H1 (cell line): ENCODE measurements at regions not wholly inside any gene's neighbourhood (a gene's known extent, or its start where the extent isn't known, plus 50 kb on each side); places are given as distances from the start of the nearest gene placed in this dataset.

Experiments
- CTCF ChIA-PET: fragments of 300-600 bp; sonication (Branson Sonifier 250); formaldehyde crosslinking; loops from one replicate; lab custom pipeline; 2021; ENCODE audit not compliant: partially characterized antibody; lab: Charles Lee
- POLR2A ChIA-PET: fragments of 300-600 bp; sonication (Branson Sonifier 250); formaldehyde crosslinking; loops from one replicate; lab custom pipeline; 2021; ENCODE audit warnings: inconsistent platforms; ENCODE audit not compliant: partially characterized antibody; lab: Charles Lee
- DNase-seq, 2 experiments: peaks; one replicate each; pipeline versions ENCODE4 v3.0.0 to v3.0.0-alpha.2; 2010 to 2022; ENCODE audit warnings: low spot score in 2 of 2, low read depth in 1 of 2, mixed read lengths in 1 of 2
- FAIRE-seq: peaks from 2 replicates; lab custom pipeline; 2011; peaks lifted over from hg19 to GRCh38; lab: Jason Lieb, UNC
- H2AFZ ChIP-seq: 2 replicates; pipeline ENCODE4 v1.8.1; 2012; ENCODE audit warnings: low read length, inconsistent platforms
- H2AK5ac ChIP-seq: 2 replicates; pipeline ENCODE4 v1.6.1; 2013; ENCODE audit warnings: low read depth, low read length
- H2BK120ac ChIP-seq: replicated peaks from 2 replicates; pipeline ENCODE3; 2013; ENCODE audit warnings: low read depth, low read length, inconsistent platforms
- H2BK12ac ChIP-seq: 2 replicates; pipeline ENCODE4 v1.6.1; 2013; ENCODE audit warnings: low read depth, low read length
- H2BK15ac ChIP-seq: 2 replicates; pipeline ENCODE4 v1.6.1; 2013; ENCODE audit warnings: low read length
- H2BK20ac ChIP-seq: 2 replicates; pipeline ENCODE4 v1.6.1; 2013; ENCODE audit warnings: low read length
- H2BK5ac ChIP-seq: 2 replicates; pipeline ENCODE4 v1.6.1; 2013; ENCODE audit warnings: low read depth, low read length
- H3K14ac ChIP-seq: 2 replicates; pipeline ENCODE4 v1.6.1; 2013; ENCODE audit warnings: inconsistent platforms; ENCODE audit not compliant: insufficient read length
- H3K18ac ChIP-seq: 2 replicates; pipeline ENCODE4 v1.6.1; 2013; ENCODE audit warnings: low read length; ENCODE audit errors: extremely low read depth
- H3K23ac ChIP-seq: 2 replicates; pipeline ENCODE4 v1.6.1; 2013; ENCODE audit warnings: inconsistent platforms; ENCODE audit not compliant: insufficient read length
- H3K23me2 ChIP-seq: 2 replicates; pipeline ENCODE4 v1.6.1; 2013; ENCODE audit warnings: low read depth, low read length
- H3K27ac ChIP-seq: 2 replicates; pipeline ENCODE4 v1.6.1; 2011; ENCODE audit warnings: low read depth, low read length, inconsistent platforms
- H3K27me3 ChIP-seq, 4 experiments: replicated peaks in 1 of 4; 1 replicate in 1 of 4; 2 replicates in 3 of 4; pipeline versions ENCODE4 v1.6.1 to v1.8.1; 2011 to 2013; ENCODE audit warnings: low read length in 3 of 4, mild to moderate bottlenecking in 3 of 4, inconsistent platforms in 2 of 4, mixed read lengths in 2 of 4, moderate library complexity in 1 of 4; ENCODE audit not compliant: control insufficient read depth in 3 of 4, insufficient read depth in 3 of 4; ENCODE audit errors: extremely low read depth in 1 of 4
- H3K36me3 ChIP-seq, 4 experiments: 2 replicates each; pipeline versions ENCODE4 v1.6.1 to v1.8.1; 2011 to 2013; ENCODE audit warnings: mild to moderate bottlenecking in 4 of 4, low read length in 3 of 4, moderate library complexity in 2 of 4, control low read depth in 1 of 4, inconsistent platforms in 1 of 4; ENCODE audit not compliant: insufficient read depth in 4 of 4, control insufficient read depth in 2 of 4
- H3K4ac ChIP-seq: replicated peaks from 2 replicates; pipeline ENCODE3; 2013; ENCODE audit warnings: low read length, low read depth, mixed read lengths, inconsistent platforms; ENCODE audit not compliant: insufficient read length
- H3K4me1 ChIP-seq, 4 experiments: replicated peaks in 1 of 4; 1 replicate in 1 of 4; 2 replicates in 3 of 4; pipeline versions ENCODE4 v1.6.1 to v1.8.1; 2011 to 2013; ENCODE audit warnings: low read length in 3 of 4, inconsistent platforms in 2 of 4, mixed read lengths in 1 of 4; ENCODE audit not compliant: insufficient read depth in 4 of 4, control insufficient read depth in 3 of 4
- H3K4me2 ChIP-seq, 2 experiments: 2 replicates each; pipeline versions ENCODE4 v1.6.1 to v1.8.1; 2011 to 2013; ENCODE audit warnings: low read depth in 2 of 2, low read length in 2 of 2, control low read depth in 1 of 2, inconsistent platforms in 1 of 2, mild to moderate bottlenecking in 1 of 2; ENCODE audit not compliant: insufficient read depth in 1 of 2
- H3K4me3 ChIP-seq, 4 experiments: fragments of 200-600, 300-600 bp in 1 of 4; sonication (generic), shearing (Covaris generic), sonication (Bioruptor Twin) in 1 of 4; 2 replicates each; pipeline versions ENCODE4 v1.5.1 to v1.8.1; 2011 to 2016; ENCODE audit warnings: low read length in 4 of 4, low read depth in 3 of 4, control low read depth in 2 of 4, inconsistent platforms in 2 of 4, mild to moderate bottlenecking in 2 of 4, mixed read lengths in 1 of 4, moderate library complexity in 1 of 4; ENCODE audit not compliant: insufficient read depth in 2 of 4; ENCODE audit errors: extremely low read depth in 1 of 4
- H3K56ac ChIP-seq: replicated peaks from 2 replicates; pipeline ENCODE3; 2013; ENCODE audit warnings: low read depth, mild to moderate bottlenecking, mixed read lengths, low read length, inconsistent platforms; ENCODE audit not compliant: insufficient read length
- H3K79me1 ChIP-seq: 2 replicates; pipeline ENCODE4 v1.6.1; 2013; ENCODE audit warnings: low read depth, low read length, control low read depth
- H3K79me2 ChIP-seq, 2 experiments: 2 replicates each; pipeline versions ENCODE4 v1.6.1 to v1.8.1; 2012 to 2013; ENCODE audit warnings: low read length in 2 of 2, mild to moderate bottlenecking in 2 of 2, inconsistent platforms in 1 of 2; ENCODE audit not compliant: insufficient read depth in 2 of 2, control insufficient read depth in 1 of 2
- H3K9ac ChIP-seq, 4 experiments: replicated peaks in 1 of 4; 1 replicate in 1 of 4; 2 replicates in 3 of 4; pipeline versions ENCODE4 v1.6.1 to v1.8.1; 2011 to 2013; ENCODE audit warnings: low read depth in 3 of 4, low read length in 3 of 4, control low read depth in 2 of 4, mild to moderate bottlenecking in 2 of 4, moderate library complexity in 2 of 4, inconsistent platforms in 1 of 4; ENCODE audit errors: extremely low read depth in 1 of 4
- H3K9me3 ChIP-seq, 2 experiments: 2 replicates each; pipeline versions ENCODE4 v1.6.1 to v1.8.1; 2012 to 2013; ENCODE audit warnings: mild to moderate bottlenecking in 2 of 2, moderate library complexity in 2 of 2, control low read depth in 1 of 2, inconsistent platforms in 1 of 2, low read depth in 1 of 2, low read length in 1 of 2, mixed read lengths in 1 of 2; ENCODE audit not compliant: insufficient read depth in 2 of 2
- H4K20me1 ChIP-seq, 2 experiments: replicated peaks in 1 of 2; 2 replicates each; pipeline versions ENCODE3 to v1.8.1; 2011 to 2013; ENCODE audit warnings: inconsistent platforms in 2 of 2, low read length in 2 of 2, mild to moderate bottlenecking in 1 of 2; ENCODE audit not compliant: insufficient read depth in 2 of 2, control insufficient read depth in 1 of 2
- H4K5ac ChIP-seq: 2 replicates; pipeline ENCODE4 v1.6.1; 2013; ENCODE audit warnings: low read length, low read depth, mixed read lengths, inconsistent platforms; ENCODE audit not compliant: insufficient read length
- H4K8ac ChIP-seq: 2 replicates; pipeline ENCODE4 v1.8.0; 2013; ENCODE audit warnings: mild to moderate bottlenecking, moderate library complexity, low read length, inconsistent platforms; ENCODE audit not compliant: insufficient read depth; ENCODE audit errors: extremely low read depth
- H4K91ac ChIP-seq: replicated peaks from 2 replicates; pipeline ENCODE3; 2013; ENCODE audit warnings: low read length, mixed read lengths, inconsistent platforms; ENCODE audit not compliant: insufficient read length
- BACH1 ChIP-seq: IDR thresholded peaks from 2 replicates; pipeline ENCODE4 v1.6.1; 2012; ENCODE audit warnings: low read length, improper control_type of control experiment
- CEBPB ChIP-seq: IDR thresholded peaks from 2 replicates; pipeline ENCODE4 v1.6.1; 2012; ENCODE audit warnings: low read depth, low read length
- CREB1 ChIP-seq: IDR thresholded peaks from 2 replicates; pipeline ENCODE4 v1.6.1; 2012; ENCODE audit warnings: inconsistent platforms
- CTBP2 ChIP-seq: IDR thresholded peaks from 2 replicates; pipeline ENCODE4 v1.7.0; 2011; ENCODE audit warnings: borderline replicate concordance, mild to moderate bottlenecking, moderate library complexity, mixed read lengths, low read length; ENCODE audit not compliant: insufficient read depth, insufficient read length
- E2F6 ChIP-seq: IDR thresholded peaks from 2 replicates; pipeline ENCODE4 v1.6.1; 2012; ENCODE audit warnings: inconsistent platforms
- NANOG ChIP-seq: IDR thresholded peaks from 2 replicates; pipeline ENCODE4 v1.6.1; 2011; ENCODE audit warnings: low read length, low read depth, mild to moderate bottlenecking, inconsistent platforms; ENCODE audit not compliant: insufficient read depth, poor library complexity, severe bottlenecking
- POLR2AphosphoS5 ChIP-seq: IDR thresholded peaks from 2 replicates; pipeline ENCODE4 v1.6.1; 2011; ENCODE audit warnings: low read depth, low read length
- SAP30 ChIP-seq: fragments of 300-600 bp; sonication (generic); IDR thresholded peaks from 2 replicates; pipeline ENCODE4 v1.7.1; 2012; ENCODE audit warnings: low read length, moderate library complexity, mild to moderate bottlenecking, inconsistent platforms; ENCODE audit not compliant: insufficient read depth, insufficient replicate concordance
- SRF ChIP-seq: IDR thresholded peaks from 2 replicates; pipeline ENCODE4 v1.6.1; 2011; ENCODE audit warnings: mild to moderate bottlenecking, low read depth, low read length, moderate library complexity
- TAF1 ChIP-seq: IDR thresholded peaks from 2 replicates; pipeline ENCODE4 v1.6.1; 2011; ENCODE audit warnings: mild to moderate bottlenecking, low read depth, low read length
- WGBS, 2 experiments: shearing (Covaris generic) in 1 of 2; methylation state at CpG; one replicate each; pipeline versions ENCODE4 v1.1.6 to v1.1.7; 2013 to 2015; ENCODE audit warnings: low lambda C conversion rate in 2 of 2, mixed read lengths in 2 of 2, inconsistent platforms in 1 of 2, low coverage in 1 of 2, missing lambda C conversion rate in 1 of 2; ENCODE audit not compliant: insufficient replicate concordance in 2 of 2, insufficient coverage in 1 of 2, insufficient read length in 1 of 2; ENCODE audit errors: extremely low coverage in 1 of 2, missing lambda C conversion rate in 1 of 2; 5-methylcytosine and 5-hydroxymethylcytosine counted together

GRCh38 chr10:4719036-4719435, 107.0 kb upstream of the AKR1E2 start:
- no peak overlapping the region for H3K27ac ChIP-seq
- H3K4me2 ChIP-seq = no peak overlapping the region
- no peak overlapping the region for H3K4ac ChIP-seq
- no peak overlapping the region for H2AFZ ChIP-seq
- no peak overlapping the region for H2BK120ac ChIP-seq
- H4K20me1 ChIP-seq = no peaks in the 10 kb centered on the region
- H4K8ac ChIP-seq = no peak overlapping the region
- H3K79me1 ChIP-seq = no peaks in the 10 kb centered on the region
- H3K79me2 ChIP-seq = no peaks in the 10 kb centered on the region
- 96% methylated on average over 1 of the region's 1 CpG; no CpG with 5 or more reads in 1 of the 2 experiments for WGBS, 2 experiments
- no peak overlapping the region for H3K4me3 ChIP-seq
- no peak overlapping the region for H3K23ac ChIP-seq
- H3K18ac ChIP-seq = no peak overlapping the region
- no peaks in the 10 kb centered on the region for H3K9me3 ChIP-seq
- no peak overlapping the region for H4K5ac ChIP-seq
- no peak overlapping the region for H2BK12ac ChIP-seq
- H3K56ac ChIP-seq = no peak overlapping the region
- H2AK5ac ChIP-seq = no peak overlapping the region
- ChIA-PET POLR2A (no interaction called here), CTCF (no interaction called here)
- FAIRE-seq (no peak), DNase-seq (no peak)
- no peaks in the 10 kb centered on the region for H3K27me3 ChIP-seq
- H4K91ac ChIP-seq = no peak overlapping the region
- no peaks in the 10 kb centered on the region for H3K4me1 ChIP-seq
- H3K36me3 ChIP-seq = no peaks in the 10 kb centered on the region
- H3K23me2 ChIP-seq = no peaks in the 10 kb centered on the region; the same call in 1 of the 2 replicates
- no peak overlapping the region for H3K14ac ChIP-seq
- H2BK5ac ChIP-seq = no peak overlapping the region
- H3K9ac ChIP-seq = no peak overlapping the region
- H2BK15ac ChIP-seq = no peak overlapping the region
- H2BK20ac ChIP-seq = no peak overlapping the region
- TF ChIP-seq CTBP2 = no peak
- no peak for TF ChIP-seq CREB1
- TF ChIP-seq POLR2AphosphoS5 = no peak
- TF ChIP-seq NANOG = no peak
- no peak for TF ChIP-seq SRF
- TF ChIP-seq E2F6 = no peak
- TF ChIP-seq CEBPB = no peak
- TF ChIP-seq BACH1 = no peak
- no peak for TF ChIP-seq SAP30
- TF ChIP-seq TAF1 = no peak
